HG02759 (cell line): ENCODE measurements at regions not wholly inside any gene's neighbourhood (a gene's known extent, or its start where the extent isn't known, plus 50 kb on each side); places are given as distances from the start of the nearest gene placed in this dataset.

Experiments
- ATAC-seq: cut with Tn5 transposase; IDR thresholded peaks from one replicate; pipeline ENCODE4 v1.9.1; 2021; ENCODE audit warnings: mild to moderate bottlenecking, moderate library complexity; ENCODE audit not compliant: unreplicated experiment

- no peak for ATAC-seq
Measured at GRCh38 chr1:82273816-82274215, 473.1 kb downstream of the ADGRL2 start.

- ATAC-seq = no peak
Measured at GRCh38 chr1:82269431-82269830, 468.7 kb downstream of the ADGRL2 start.

GRCh38 chr1:82268826-82269225 lies 468.1 kb downstream of the ADGRL2 start:
- ATAC-seq = no peak

- no peak for ATAC-seq
Measured at GRCh38 chr1:82266351-82266750, 465.6 kb downstream of the ADGRL2 start.

GRCh38 chr1:82265436-82265835 lies 464.7 kb downstream of the ADGRL2 start:
- ATAC-seq = no peak

- no peak for ATAC-seq
Measured at GRCh38 chr1:82264802-82265201, 464.1 kb downstream of the ADGRL2 start.

- ATAC-seq = no peak
Measured at GRCh38 chr1:82263396-82263795, 462.7 kb downstream of the ADGRL2 start.

GRCh38 chr1:82260666-82261065 lies 459.9 kb downstream of the ADGRL2 start:
- no peak for ATAC-seq

- ATAC-seq = no peak
Measured at GRCh38 chr1:82260051-82260450, 459.3 kb downstream of the ADGRL2 start.

GRCh38 chr1:82258887-82259286 lies 458.2 kb downstream of the ADGRL2 start:
- ATAC-seq = no peak

GRCh38 chr1:82246050-82246449 lies 445.3 kb downstream of the ADGRL2 start:
- ATAC-seq = no peak

GRCh38 chr1:82245345-82246014 lies 444.7 kb downstream of the ADGRL2 start:
- no peak for ATAC-seq

- no peak for ATAC-seq
Measured at GRCh38 chr1:82240571-82240970, 439.8 kb downstream of the ADGRL2 start.

- ATAC-seq = no peak
Measured at GRCh38 chr1:82230667-82231066, 429.9 kb downstream of the ADGRL2 start.

GRCh38 chr1:82227306-82228095 lies 426.8 kb downstream of the ADGRL2 start:
- ATAC-seq = no peak

GRCh38 chr1:82226186-82226505 lies 425.4 kb downstream of the ADGRL2 start:
- ATAC-seq = peak; percentile 41

- peak; percentile 73 for ATAC-seq
Measured at GRCh38 chr1:82225421-82226185, 424.9 kb downstream of the ADGRL2 start.

- no peak for ATAC-seq
Measured at GRCh38 chr1:82223091-82223490, 422.4 kb downstream of the ADGRL2 start.

GRCh38 chr1:82221721-82222120 lies 421.0 kb downstream of the ADGRL2 start:
- ATAC-seq = no peak

GRCh38 chr1:82220754-82221153 lies 420.0 kb downstream of the ADGRL2 start:
- no peak for ATAC-seq

GRCh38 chr1:82219841-82220240 lies 419.1 kb downstream of the ADGRL2 start:
- no peak for ATAC-seq

- no peak for ATAC-seq
Measured at GRCh38 chr1:82218846-82219245, 418.1 kb downstream of the ADGRL2 start.
